Activated CD8-positive, alpha-beta T cell treated with anti-CD3 and anti-CD28 coated beads for 36 hours (primary cell): ENCODE measurements at regions not wholly inside any gene's neighbourhood (a gene's known extent, or its start where the extent isn't known, plus 50 kb on each side); places are given as distances from the start of the nearest gene placed in this dataset.
"Not testable (repeated sequence)": the region's sequence is repeated elsewhere in the genome, so short reads cannot be mapped to it uniquely, and the experiment has no call there.

Source experiments
- ATAC-seq: fragments of 200-7000 bp; cut with Tn5 transposase; one replicate; pipeline ENCODE4 v1.10.0; 2021; ENCODE audit warnings: mild to moderate bottlenecking, moderate library complexity
- CTCF ChIA-PET: fragments of 350-600 bp; sonication (Branson Sonifier 250); formaldehyde crosslinking; loops from one replicate; lab custom pipeline; 2021; ENCODE audit warnings: antibody characterized with exemption; lab: Charles Lee
- POLR2A ChIA-PET: fragments of 350-600 bp; sonication (Branson Sonifier 250); formaldehyde crosslinking; loops from one replicate; lab custom pipeline; 2021; ENCODE audit warnings: antibody characterized with exemption; lab: Charles Lee
- DNase-seq: peaks from one replicate; pipeline ENCODE4 v3.0.0-alpha.2; 2020
- H3K27ac Mint-ChIP-seq: one replicate; pipeline ENCODE4 v1.8.0; 2021; ENCODE audit warnings: mild to moderate bottlenecking, mixed read lengths
- H3K27me3 Mint-ChIP-seq: one replicate; pipeline ENCODE4 v1.8.0; 2021; ENCODE audit warnings: mixed read lengths
- H3K36me3 Mint-ChIP-seq: one replicate; pipeline ENCODE4 v1.8.0; 2021; ENCODE audit warnings: low read depth, mixed read lengths
- H3K4me1 Mint-ChIP-seq: one replicate; pipeline ENCODE4 v1.8.0; 2021; ENCODE audit warnings: low read depth, mixed read lengths
- H3K4me3 Mint-ChIP-seq: one replicate; pipeline ENCODE4 v1.8.0; 2021; ENCODE audit warnings: mild to moderate bottlenecking, moderate library complexity, mixed read lengths
- H3K9me3 Mint-ChIP-seq: one replicate; pipeline ENCODE4 v1.8.0; 2021; ENCODE audit warnings: mixed read lengths
- CTCF ChIP-seq: fragments of 200-600 bp; IDR thresholded peaks from one replicate; pipeline ENCODE4 v1.8.0; 2022; ENCODE audit warnings: antibody characterized with exemption, mild to moderate bottlenecking
- intact Hi-C: fragments of 100-400 bp; cut with micrococcal nuclease; formaldehyde crosslinking; loops from one replicate; pipeline ENCODE4 v1.10.0; 2022

DNA sequence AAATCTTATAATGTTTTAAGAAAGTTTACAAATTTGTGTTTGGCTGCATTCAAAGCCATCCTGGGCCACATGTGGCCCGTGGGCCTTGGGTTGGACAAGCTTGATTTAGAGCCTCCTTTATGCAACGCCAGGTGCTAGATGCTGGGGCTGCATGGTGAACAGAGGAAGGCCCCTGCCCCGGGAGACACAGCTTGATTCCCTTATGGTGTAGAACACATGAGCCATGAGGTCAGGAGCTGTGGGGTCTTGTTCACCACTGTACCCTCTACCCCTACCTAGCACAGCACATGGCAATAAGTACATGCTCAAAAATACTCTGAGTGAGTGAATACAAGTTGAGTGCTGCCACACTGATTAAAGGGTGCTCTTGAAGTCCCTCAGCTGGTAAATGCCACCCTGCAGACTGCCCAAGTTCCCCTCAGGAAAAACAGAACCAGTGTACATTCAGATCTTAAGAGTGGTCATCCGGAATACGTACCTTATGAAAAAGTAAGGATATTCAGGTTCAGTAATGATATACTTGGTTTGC is 71.9 kb downstream of the ARRDC3 start:
- intact Hi-C loops: loop anchor here (1.0 to 5.0 kb wide), 3 partner anchors 21 to 51 kb away; no protein-coding TSS in a partner anchor
- ChIA-PET POLR2A (interaction anchor here (0.6 to 1.7 kb wide), 9 partner anchors 9 to 73 kb away, joined by 3 to 11 read pairs (median 5); partner anchors contain the start of gene ARRDC3), CTCF (interaction anchor here (1.0 to 1.3 kb wide), 3 partner anchors 20 to 85 kb away, joined by 3 to 5 read pairs (median 4); no protein-coding TSS in a partner anchor)
- TF ChIP-seq CTCF: no peak
- Mint-ChIP-seq H3K4me3 (peak overlapping the region; percentile 75), H3K9me3 (peaks cover 2% of the 10 kb centered on the region), H3K27me3 (no peaks in the 10 kb centered on the region), H3K4me1 (peaks cover 45% of the 10 kb centered on the region), H3K36me3 (peaks cover 4% of the 10 kb centered on the region), H3K27ac (peak overlapping the region; percentile 90)
- ATAC-seq (peak; percentile 5), DNase-seq (peak; percentile 16)

GRCh38 chr5:91308157-91308556 is 75.0 kb downstream of the ARRDC3 start:
- DNase-seq, intact Hi-C loops, H3K9me3 Mint-ChIP-seq, H3K4me3 Mint-ChIP-seq, H3K27ac Mint-ChIP-seq, H3K36me3 Mint-ChIP-seq, ATAC-seq, H3K27me3 Mint-ChIP-seq: not testable (repeated sequence)
- H3K4me1 Mint-ChIP-seq: peaks cover 27% of the 10 kb centered on the region
- POLR2A ChIA-PET: interaction anchor here (0.7 kb wide), 1 partner anchor 138 kb away, joined by 3 read pairs; no protein-coding TSS in a partner anchor
- CTCF ChIA-PET: interaction anchor here (0.7 kb wide), 1 partner anchor 17 kb away, joined by 4 read pairs; no protein-coding TSS in a partner anchor

DNA sequence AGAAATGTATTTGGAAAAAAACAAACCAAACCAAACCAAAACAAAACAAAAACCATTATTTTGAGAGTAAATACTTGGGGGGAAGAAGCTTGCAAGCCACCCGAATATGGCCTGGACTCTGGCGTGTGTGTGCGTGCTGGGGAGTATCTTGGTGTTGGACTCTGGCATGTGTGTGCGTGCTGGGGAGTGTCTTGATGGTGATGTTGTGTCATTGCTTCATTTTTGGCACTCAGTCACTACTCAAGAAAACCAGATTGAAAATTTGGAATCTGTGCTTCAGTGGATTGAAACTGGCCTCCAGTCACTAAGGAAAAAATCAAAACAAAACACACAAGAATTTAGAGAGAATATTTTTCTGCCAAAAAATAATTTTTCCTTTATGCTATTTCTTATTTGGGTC is 76.1 kb downstream of the ARRDC3 start:
- Mint-ChIP-seq H3K27ac (no peak overlapping the region), H3K4me1 (peaks cover 16% of the 10 kb centered on the region), H3K27me3 (no peaks in the 10 kb centered on the region), H3K4me3 (no peak overlapping the region), H3K9me3 (peaks cover 2% of the 10 kb centered on the region), H3K36me3 (peaks cover 4% of the 10 kb centered on the region)
- ChIA-PET CTCF (interaction anchor here (1.3 kb wide), 1 partner anchor 24 kb away, joined by 3 read pairs; no protein-coding TSS in a partner anchor), POLR2A (no interaction called here)
- no peak for DNase-seq
- intact Hi-C loops: no loop called here
- no peak for TF ChIP-seq CTCF
- no peak for ATAC-seq

DNA sequence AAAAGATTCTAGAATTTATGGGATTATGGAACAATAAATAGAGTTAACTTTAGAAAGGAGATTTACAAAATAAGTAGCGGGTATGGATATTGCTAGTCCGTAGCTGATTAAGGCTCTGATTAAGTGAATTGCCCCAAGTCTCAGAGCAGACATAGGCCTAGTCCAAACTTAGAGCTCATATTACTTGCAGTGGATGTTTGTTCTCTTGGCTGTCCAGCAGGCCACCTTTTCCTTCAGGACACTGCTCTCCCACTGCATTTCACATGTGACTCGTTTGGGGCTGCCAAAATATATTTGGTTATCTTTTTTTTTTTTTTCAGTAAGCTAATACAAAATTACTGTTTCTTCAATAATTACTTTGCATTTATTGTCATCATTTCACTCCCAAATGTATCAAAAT is 76.6 kb downstream of the ARRDC3 start:
- Mint-ChIP-seq H3K27ac (no peak overlapping the region), H3K36me3 (peaks cover 4% of the 10 kb centered on the region), H3K9me3 (peaks cover 2% of the 10 kb centered on the region), H3K4me3 (no peak overlapping the region), H3K4me1 (peaks cover 10% of the 10 kb centered on the region), H3K27me3 (no peaks in the 10 kb centered on the region)
- ChIA-PET CTCF (interaction anchor here (1.3 kb wide), 1 partner anchor 24 kb away, joined by 3 read pairs; no protein-coding TSS in a partner anchor), POLR2A (no interaction called here)
- intact Hi-C loops: no loop called here
- no peak for TF ChIP-seq CTCF
- DNase-seq (no peak), ATAC-seq (no peak)

DNA sequence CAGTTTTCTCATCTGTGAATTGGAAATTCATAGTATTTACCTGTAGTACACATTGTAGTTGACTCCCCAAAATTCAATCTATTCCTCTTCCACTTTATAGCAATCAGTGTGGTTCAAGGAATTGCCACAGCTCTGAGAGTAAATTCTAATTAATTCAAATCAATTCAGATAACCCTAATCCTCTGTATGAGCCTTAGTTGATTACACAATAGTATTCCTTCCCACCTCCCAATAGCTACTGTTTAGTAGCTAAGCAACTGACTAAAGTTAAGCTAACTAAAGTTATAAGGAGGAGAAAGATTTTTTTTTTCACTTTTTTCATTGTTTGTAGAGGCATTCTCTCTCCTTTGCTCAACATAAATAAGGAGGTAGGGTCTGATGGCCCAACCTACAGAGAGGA is 77.5 kb downstream of the ARRDC3 start:
- CTCF ChIA-PET: interaction anchor here (1.3 kb wide), 1 partner anchor 23 kb away, joined by 3 read pairs; no protein-coding TSS in a partner anchor
- Mint-ChIP-seq H3K9me3 (no peaks in the 10 kb centered on the region), H3K36me3 (no peaks in the 10 kb centered on the region), H3K27ac (no peak overlapping the region), H3K27me3 (no peaks in the 10 kb centered on the region), H3K4me3 (no peak overlapping the region), H3K4me1 (peaks cover 2% of the 10 kb centered on the region)
- ATAC-seq (no peak), DNase-seq (no peak)
- intact Hi-C loops: no loop called here
- POLR2A ChIA-PET: interaction anchor here (0.8 kb wide), 1 partner anchor 22 kb away, joined by 3 read pairs; no protein-coding TSS in a partner anchor
- TF ChIP-seq CTCF: no peak

- H3K36me3 Mint-ChIP-seq, ATAC-seq, H3K27me3 Mint-ChIP-seq, DNase-seq, POLR2A ChIA-PET, H3K9me3 Mint-ChIP-seq, intact Hi-C loops, H3K4me1 Mint-ChIP-seq, H3K27ac Mint-ChIP-seq, H3K4me3 Mint-ChIP-seq, CTCF ChIA-PET: not testable (repeated sequence)
Measured at GRCh38 chr5:91304015-91304414, 79.1 kb downstream of the ARRDC3 start.
